ENCODE measurements at regions not wholly inside any gene's neighbourhood (a gene's known extent, or its start where the extent isn't known, plus 50 kb on each side); places are given as distances from the start of the nearest gene placed in this dataset.

DNA sequence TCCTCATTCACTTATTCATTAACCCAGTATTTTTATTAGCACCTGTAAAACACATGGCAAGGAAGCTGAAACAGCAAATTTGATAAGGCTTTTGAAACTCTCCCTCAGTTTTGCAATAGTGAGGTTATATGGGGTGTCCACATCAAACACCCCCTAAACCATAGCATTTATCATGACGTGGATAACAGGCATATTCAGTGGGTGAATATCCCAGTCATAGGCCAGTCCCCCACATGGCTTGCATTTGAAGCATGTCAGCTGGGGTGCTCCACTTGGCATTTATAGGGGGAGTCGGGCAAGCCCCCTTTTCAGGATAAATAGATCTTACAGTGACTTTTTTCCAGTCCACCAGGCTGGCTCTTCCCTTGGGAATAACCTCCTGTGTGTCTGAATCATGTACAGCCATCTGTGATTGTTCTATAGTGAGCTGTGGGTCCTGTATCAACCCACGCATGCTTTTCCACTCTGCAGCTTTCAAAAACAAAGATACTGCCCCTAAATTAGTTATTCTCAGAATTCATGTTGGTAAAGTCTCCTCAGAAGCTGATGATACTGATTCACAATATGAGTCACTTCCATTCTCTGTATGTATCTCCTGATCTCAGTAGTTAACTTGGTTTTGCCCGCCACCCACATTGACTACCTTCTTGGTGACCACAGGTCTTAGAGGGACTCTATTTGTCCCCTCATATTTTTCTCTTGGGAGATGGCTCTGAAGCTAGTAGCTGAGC lies 84.4 kb upstream of the SPIN1 start:
- Histone ChIP-seq H3K4me1 (ENCODE audit: insufficient read depth, low read length) (no peaks in the 10 kb centered on the region), H3K9me3 (ENCODE audit: control insufficient read depth, insufficient read depth, low read length) (no peaks in the 10 kb centered on the region), H3K36me3 (ENCODE audit: insufficient read depth, low read length) (no peaks in the 10 kb centered on the region), H3K9ac (ENCODE audit: low read depth, low read length) (no peak overlapping the region)

DNA sequence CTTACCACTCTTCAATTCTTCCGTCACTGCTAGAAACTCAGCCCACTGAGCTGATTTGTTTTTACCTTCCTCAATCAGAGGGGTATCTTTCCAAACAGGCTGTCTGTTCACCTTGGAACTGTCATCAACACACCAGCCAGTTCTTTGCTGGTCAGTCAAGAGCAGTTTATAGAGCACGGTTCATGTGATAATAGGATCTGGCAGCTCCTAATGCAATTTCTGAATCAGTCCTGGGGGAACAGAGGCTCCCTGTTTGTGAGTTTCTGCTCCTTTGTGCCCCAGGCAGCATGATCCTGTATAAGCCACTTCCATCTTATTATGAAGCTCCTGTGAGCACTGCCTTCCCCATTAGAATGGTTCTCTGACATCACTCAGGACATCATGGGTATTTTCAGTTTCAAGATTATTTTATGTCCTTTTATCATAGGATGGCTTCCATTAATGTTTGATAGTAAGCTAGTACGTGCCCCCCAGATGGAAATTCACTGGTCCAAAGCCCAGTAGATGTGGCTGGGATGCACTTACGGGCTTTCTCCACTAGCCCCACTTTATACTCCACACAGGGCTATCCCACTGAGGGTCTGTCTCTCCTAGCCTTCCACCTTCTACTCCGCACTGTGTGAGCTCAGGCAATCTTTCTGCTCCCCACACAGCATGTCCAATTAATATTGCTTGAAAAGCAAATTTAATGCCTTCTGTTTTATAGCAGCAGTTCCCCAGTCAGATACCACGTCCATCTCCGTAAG lies 85.5 kb upstream of the SPIN1 start:
- Histone ChIP-seq H3K4me1 (ENCODE audit: insufficient read depth, low read length) (no peaks in the 10 kb centered on the region), H3K9ac (ENCODE audit: low read depth, low read length) (no peak overlapping the region)

DNA sequence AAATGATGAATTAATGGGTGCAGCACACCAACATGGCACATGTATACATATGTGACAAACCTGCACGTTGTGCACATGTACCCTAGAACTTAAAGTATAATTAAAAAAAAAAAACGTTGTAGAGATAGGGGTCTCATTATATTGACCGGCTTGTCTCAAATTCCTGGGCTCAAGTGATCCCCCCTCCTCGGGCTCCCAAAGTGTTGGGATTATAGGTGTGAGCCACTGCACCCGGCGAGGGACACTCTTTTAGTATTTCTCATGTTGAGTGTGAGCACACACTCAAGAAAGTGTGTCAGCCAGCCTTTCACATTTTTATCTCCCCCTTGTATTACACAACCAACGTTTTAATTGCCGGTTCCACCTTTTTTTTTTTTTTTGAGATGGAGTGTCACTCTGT lies 87.7 kb upstream of the SPIN1 start:
- H3K4me1 ChIP-seq (ENCODE audit: insufficient read depth, low read length): no peaks in the 10 kb centered on the region
- H3K9ac ChIP-seq (ENCODE audit: low read depth, low read length): no peak overlapping the region
- no peaks in the 10 kb centered on the region for H3K36me3 ChIP-seq (ENCODE audit: insufficient read depth, low read length)

More for the DNA sequence above, 85.5 kb upstream of the SPIN1 start:
- Histone ChIP-seq H3K9me3 (ENCODE audit: control insufficient read depth, insufficient read depth, low read length) (no peaks in the 10 kb centered on the region), H3K36me3 (ENCODE audit: insufficient read depth, low read length) (no peaks in the 10 kb centered on the region)

DNA sequence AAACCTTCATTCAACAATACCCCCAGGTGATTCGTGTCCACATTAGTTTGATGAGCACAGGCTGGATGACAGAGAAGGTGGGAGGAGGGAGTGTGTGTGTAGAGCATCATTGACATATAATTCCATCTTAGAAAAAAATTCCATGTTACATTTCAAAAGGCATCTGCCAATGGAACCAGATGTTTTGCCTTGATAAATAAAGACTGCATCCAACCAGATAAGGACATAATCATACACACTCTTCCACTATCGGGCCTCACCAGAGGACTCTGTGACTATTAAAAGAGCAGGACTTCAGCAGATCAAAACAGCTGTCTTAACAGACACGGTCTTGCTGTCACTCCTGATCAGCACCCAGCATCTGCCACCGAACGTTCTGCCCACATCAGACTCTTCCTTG lies 96.4 kb upstream of the SPIN1 start:
- Histone ChIP-seq H3K9me3 (ENCODE audit: control insufficient read depth, insufficient read depth, low read length) (no peaks in the 10 kb centered on the region), H3K9ac (ENCODE audit: low read depth, low read length) (no peak overlapping the region), H3K4me1 (ENCODE audit: insufficient read depth, low read length) (no peaks in the 10 kb centered on the region), H3K36me3 (ENCODE audit: insufficient read depth, low read length) (no peaks in the 10 kb centered on the region)

More for the DNA sequence above, 87.7 kb upstream of the SPIN1 start:
- no peaks in the 10 kb centered on the region for H3K9me3 ChIP-seq (ENCODE audit: control insufficient read depth, insufficient read depth, low read length)

DNA sequence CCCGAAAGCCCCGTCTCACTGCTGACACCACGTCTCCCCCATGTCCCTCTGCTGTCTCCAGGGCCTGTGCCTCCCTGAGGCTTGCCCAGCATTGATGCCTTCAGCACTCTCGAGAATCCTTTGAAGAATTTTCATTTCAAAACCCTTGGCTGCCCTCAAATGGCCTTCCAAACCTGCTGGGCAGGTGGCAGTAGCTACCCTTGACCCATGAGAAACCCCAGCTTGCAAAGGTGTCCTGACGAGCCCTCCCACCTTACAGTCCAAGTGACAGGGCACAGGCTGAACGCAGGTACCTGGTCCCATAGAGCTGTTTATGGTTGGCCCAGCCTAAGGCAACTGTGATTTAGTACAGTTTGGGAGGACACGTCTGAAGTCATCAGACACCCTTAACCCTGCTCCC lies 97.2 kb upstream of the SPIN1 start:
- Histone ChIP-seq H3K9me3 (ENCODE audit: control insufficient read depth, insufficient read depth, low read length) (no peaks in the 10 kb centered on the region), H3K36me3 (ENCODE audit: insufficient read depth, low read length) (no peaks in the 10 kb centered on the region), H3K9ac (ENCODE audit: low read depth, low read length) (no peak overlapping the region), H3K4me1 (ENCODE audit: insufficient read depth, low read length) (no peaks in the 10 kb centered on the region)

DNA sequence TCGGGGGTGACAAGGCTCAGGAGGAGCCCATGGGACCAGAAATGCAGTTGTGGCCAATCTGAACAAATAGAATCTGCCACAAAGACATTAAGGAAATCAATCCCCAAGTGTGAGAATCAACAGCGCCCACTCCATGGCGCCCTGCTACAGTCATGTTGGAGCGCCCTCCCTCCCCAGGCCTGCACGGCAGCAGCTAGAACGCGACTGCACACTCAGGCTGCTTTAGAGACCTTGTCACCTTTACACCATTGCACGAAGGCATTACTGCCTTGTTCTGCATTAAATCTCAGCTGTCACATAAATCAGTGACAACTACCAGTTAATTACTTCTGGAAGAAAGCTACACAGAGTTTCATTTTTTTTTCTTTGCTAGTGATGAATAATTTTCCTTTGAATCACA lies 98.7 kb upstream of the SPIN1 start:
- Histone ChIP-seq H3K36me3 (ENCODE audit: insufficient read depth, low read length) (no peaks in the 10 kb centered on the region), H3K9ac (ENCODE audit: low read depth, low read length) (no peak overlapping the region), H3K4me1 (ENCODE audit: insufficient read depth, low read length) (no peaks in the 10 kb centered on the region), H3K9me3 (ENCODE audit: control insufficient read depth, insufficient read depth, low read length) (peaks cover 4% of the 10 kb centered on the region; the same call in 1 of the 2 replicates)

DNA sequence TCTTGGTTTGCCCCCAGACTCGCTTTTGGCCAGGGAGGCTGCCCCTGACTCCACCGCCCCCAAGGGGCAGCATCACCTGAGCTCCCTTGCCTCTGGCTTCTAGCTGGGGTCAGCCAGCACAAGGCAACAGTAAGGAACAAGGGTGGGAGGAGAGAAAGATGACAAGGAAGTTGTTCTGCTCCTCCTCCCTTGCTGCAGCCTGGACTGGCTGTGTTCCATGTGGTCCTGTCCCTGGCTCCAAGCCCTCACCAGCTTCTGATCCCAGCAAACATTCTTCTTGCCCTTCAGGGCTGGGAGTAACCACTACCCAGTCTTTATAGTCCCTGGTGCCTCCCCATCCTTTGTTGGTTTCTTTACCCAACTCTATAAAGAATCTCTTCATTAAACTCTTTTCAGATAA lies 100.3 kb upstream of the SPIN1 start:
- Histone ChIP-seq H3K4me1 (ENCODE audit: insufficient read depth, low read length) (no peaks in the 10 kb centered on the region), H3K9me3 (ENCODE audit: control insufficient read depth, insufficient read depth, low read length) (peaks cover 11% of the 10 kb centered on the region), H3K36me3 (ENCODE audit: insufficient read depth, low read length) (no peaks in the 10 kb centered on the region), H3K9ac (ENCODE audit: low read depth, low read length) (no peak overlapping the region)

DNA sequence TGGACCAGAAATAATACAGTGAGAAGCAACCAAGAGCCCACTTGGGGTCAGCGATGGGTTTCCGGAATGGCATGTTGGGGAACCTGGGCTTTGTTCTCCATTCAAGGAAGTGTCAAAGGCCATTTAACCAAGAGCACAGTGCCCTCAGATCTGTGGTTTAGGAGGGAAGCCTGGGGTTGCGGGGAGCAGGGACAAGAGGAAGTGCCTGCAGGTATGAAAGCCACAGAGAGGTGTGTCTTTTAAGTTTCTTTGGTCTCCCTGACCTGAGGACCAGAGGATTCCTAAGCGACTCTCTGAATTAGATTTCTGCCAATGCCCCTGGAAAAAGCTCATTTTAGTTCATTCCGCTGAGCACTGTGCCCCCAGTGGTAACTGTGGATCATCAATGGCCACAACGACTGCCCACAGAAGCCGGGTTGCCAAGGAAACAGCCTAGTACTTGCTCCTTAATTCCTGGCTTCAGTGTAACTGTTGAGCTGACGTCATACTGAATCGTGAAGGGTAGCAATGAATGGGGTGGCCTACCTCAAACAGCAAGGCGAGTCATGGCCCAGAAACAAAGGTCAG lies 107.3 kb upstream of the SPIN1 start:
- H3K9ac ChIP-seq (ENCODE audit: low read depth, low read length): no peak overlapping the region; the same call in 1 of the 2 replicates
- H3K36me3 ChIP-seq (ENCODE audit: insufficient read depth, low read length): no peaks in the 10 kb centered on the region
- peaks cover 12% of the 10 kb centered on the region for H3K9me3 ChIP-seq (ENCODE audit: control insufficient read depth, insufficient read depth, low read length)
- no peaks in the 10 kb centered on the region for H3K4me1 ChIP-seq (ENCODE audit: insufficient read depth, low read length)

DNA sequence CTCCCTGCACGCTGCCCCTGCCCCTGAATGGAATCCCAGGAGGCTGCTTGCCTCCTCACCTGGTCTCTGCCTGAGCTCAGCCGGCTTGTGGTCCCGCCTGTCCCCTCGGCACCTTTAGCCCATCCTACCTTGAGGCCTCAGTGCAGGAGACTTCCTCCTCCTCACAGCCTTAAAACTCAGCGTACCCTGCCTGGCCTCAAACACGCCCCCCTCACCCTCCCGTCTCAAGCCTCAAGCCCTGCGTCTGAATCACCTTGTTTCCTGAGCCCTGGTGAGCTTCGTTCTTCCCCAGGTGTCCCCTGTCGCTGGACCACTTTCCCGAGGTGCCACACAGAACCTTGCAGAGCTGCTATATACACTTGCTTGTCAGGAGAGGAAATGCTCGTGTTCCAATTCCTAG lies 110.2 kb upstream of the SPIN1 start:
- H3K4me1 ChIP-seq (ENCODE audit: insufficient read depth, low read length): peaks cover 7% of the 10 kb centered on the region; the same call in 1 of the 2 replicates
- H3K9ac ChIP-seq (ENCODE audit: low read depth, low read length): no peak overlapping the region
- H3K9me3 ChIP-seq (ENCODE audit: control insufficient read depth, insufficient read depth, low read length): peaks cover 2% of the 10 kb centered on the region; the same call in 1 of the 2 replicates
- no peaks in the 10 kb centered on the region for H3K36me3 ChIP-seq (ENCODE audit: insufficient read depth, low read length)

DNA sequence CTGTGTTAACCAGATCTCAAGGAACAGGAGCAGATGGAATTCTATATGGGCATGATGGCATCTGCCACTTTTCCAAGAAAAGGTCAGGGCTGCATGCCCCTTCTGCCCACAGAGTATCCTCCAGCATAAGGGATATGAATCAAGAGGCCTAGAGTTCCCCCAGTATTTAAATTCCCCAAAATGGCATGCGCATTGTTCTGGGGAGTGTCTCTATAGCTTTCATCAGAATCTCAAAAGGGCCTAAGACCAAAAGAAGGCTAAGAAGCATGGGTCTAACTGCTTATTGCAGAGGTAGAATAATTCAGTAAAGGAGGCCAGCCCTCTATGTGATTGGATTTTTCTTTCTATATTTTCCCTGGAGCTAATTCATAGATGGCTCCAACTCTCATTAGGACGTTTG lies 114.2 kb upstream of the SPIN1 start:
- Histone ChIP-seq H3K36me3 (ENCODE audit: insufficient read depth, low read length) (no peaks in the 10 kb centered on the region), H3K9ac (ENCODE audit: low read depth, low read length) (no peak overlapping the region), H3K4me1 (ENCODE audit: insufficient read depth, low read length) (peaks cover 7% of the 10 kb centered on the region; the same call in 1 of the 2 replicates), H3K9me3 (ENCODE audit: control insufficient read depth, insufficient read depth, low read length) (no peaks in the 10 kb centered on the region)

DNA sequence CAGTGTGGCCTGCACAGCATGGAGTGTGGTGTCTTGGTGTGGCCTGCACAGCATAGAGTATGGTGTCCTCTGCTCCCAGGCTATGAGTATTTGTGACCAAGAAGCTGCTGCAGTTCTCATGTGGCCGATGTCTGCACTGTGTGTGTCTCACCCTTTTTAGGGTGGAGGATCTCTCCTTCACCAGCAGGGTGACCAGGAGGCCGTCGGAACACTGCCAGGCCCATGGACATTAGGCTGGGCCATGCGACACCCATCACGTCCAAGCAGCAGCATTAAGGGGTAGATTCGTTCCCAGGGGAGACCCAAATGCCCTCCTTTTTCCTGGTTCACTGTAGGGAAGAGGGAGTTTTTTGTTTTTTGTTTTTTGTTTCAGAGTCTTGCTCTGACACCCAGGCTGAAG lies 115.3 kb upstream of the SPIN1 start:
- H3K36me3 ChIP-seq (ENCODE audit: insufficient read depth, low read length): no peaks in the 10 kb centered on the region
- no peaks in the 10 kb centered on the region for H3K9me3 ChIP-seq (ENCODE audit: control insufficient read depth, insufficient read depth, low read length)
- no peak overlapping the region for H3K9ac ChIP-seq (ENCODE audit: low read depth, low read length)
- H3K4me1 ChIP-seq (ENCODE audit: insufficient read depth, low read length): peaks cover 7% of the 10 kb centered on the region; the same call in 1 of the 2 replicates

DNA sequence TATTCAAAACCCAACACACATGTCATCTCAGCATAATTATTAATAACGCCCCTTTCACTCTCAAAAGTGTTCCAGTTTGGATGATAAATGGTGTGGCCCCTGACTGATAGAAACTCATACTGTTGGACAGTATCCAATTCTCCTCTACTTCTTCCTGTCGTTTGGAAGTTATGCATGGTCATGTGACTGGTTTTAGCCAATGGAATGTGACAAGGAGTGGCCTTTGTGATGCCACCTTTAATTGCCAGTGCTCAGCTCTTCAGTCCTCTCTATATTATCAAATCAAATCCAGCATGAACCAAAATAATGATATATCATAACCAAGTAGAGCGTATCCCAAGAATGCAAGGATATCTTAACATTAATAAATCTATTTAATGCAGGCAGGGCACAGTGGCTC lies 117.8 kb upstream of the SPIN1 start:
- H3K9me3 ChIP-seq (ENCODE audit: control insufficient read depth, insufficient read depth, low read length): no peaks in the 10 kb centered on the region
- H3K9ac ChIP-seq (ENCODE audit: low read depth, low read length): no peak overlapping the region
- peaks cover 7% of the 10 kb centered on the region; the same call in 1 of the 2 replicates for H3K4me1 ChIP-seq (ENCODE audit: insufficient read depth, low read length)
- no peaks in the 10 kb centered on the region for H3K36me3 ChIP-seq (ENCODE audit: insufficient read depth, low read length)

DNA sequence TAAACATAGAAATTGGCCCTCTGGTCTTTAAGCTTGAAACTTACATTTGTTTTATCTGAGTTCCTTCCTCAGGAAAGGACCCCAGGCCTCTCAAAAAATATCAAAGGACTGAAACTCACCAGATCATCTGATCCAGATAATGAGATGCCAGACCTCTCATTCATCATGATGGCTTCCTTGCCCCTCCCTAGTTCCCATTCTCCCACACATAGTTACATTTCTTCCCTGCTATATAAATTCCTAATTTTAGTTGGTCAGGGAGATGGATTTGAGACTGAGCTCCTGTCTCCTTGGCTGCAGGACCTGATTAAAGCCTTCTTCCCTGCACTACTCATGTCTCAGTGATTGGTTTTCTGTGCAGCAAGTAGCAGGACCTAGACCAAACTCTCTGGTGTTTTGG lies 119.4 kb upstream of the SPIN1 start:
- Histone ChIP-seq H3K9me3 (ENCODE audit: control insufficient read depth, insufficient read depth, low read length) (no peaks in the 10 kb centered on the region), H3K9ac (ENCODE audit: low read depth, low read length) (no peak overlapping the region), H3K36me3 (ENCODE audit: insufficient read depth, low read length) (no peaks in the 10 kb centered on the region), H3K4me1 (ENCODE audit: insufficient read depth, low read length) (no peaks in the 10 kb centered on the region)

DNA sequence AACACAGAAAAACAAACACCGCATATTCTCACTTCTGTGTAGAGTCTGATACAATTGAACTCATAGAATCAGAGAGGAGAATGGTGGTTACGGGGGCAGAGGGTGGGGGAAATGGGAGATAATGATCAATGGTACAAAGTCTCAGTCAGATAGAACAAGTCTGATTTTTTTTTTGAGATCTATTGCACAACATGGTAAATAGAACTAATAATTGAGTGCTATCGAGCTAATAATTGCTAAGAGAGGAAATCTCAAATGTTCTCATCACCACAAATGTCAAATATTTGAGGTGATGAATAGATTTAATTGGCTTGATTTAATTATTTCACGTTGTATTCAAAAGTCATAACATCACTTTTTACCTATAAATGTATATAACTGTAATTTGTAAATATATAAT lies 121.0 kb upstream of the SPIN1 start:
- Histone ChIP-seq H3K9ac (ENCODE audit: low read depth, low read length) (no peak overlapping the region), H3K36me3 (ENCODE audit: insufficient read depth, low read length) (no peaks in the 10 kb centered on the region), H3K9me3 (ENCODE audit: control insufficient read depth, insufficient read depth, low read length) (no peaks in the 10 kb centered on the region), H3K4me1 (ENCODE audit: insufficient read depth, low read length) (no peaks in the 10 kb centered on the region)

DNA sequence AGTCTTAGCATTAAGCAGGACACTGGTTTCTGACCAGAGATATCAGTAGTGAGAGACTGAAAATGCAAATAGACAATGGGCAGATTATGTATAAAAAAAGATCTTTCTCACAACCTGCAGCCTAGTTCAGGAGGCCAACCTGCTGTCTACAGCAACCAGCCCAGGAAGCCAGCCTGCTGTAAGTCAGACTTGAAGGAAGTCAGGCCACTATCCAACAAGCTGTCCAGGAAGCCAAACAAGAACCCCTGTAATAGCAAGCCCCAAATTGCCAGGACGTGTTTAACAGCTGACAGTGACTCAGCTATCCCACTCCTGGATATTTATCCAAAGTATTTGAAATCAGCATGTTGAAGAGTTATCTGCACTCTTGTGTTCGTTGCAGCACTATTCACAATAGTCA lies 121.8 kb upstream of the SPIN1 start:
- Histone ChIP-seq H3K9ac (ENCODE audit: low read depth, low read length) (no peak overlapping the region), H3K9me3 (ENCODE audit: control insufficient read depth, insufficient read depth, low read length) (no peaks in the 10 kb centered on the region), H3K4me1 (ENCODE audit: insufficient read depth, low read length) (no peaks in the 10 kb centered on the region), H3K36me3 (ENCODE audit: insufficient read depth, low read length) (no peaks in the 10 kb centered on the region)

Data from ES-I3 (cell line).